HFFc6 (cell line): ENCODE measurements at regions not wholly inside any gene's neighbourhood (a gene's known extent, or its start where the extent isn't known, plus 50 kb on each side); places are given as distances from the start of the nearest gene placed in this dataset.

Experiments used
- DNase-seq: peaks from one replicate; pipeline ENCODE4 v3.0.0-alpha.2; 2018
- H3K27ac Mint-ChIP-seq: 2 replicates; pipeline ENCODE4 v1.8.0; 2020; ENCODE audit warnings: mild to moderate bottlenecking, mixed read lengths
- H3K27me3 Mint-ChIP-seq: 2 replicates; pipeline ENCODE4 v1.8.0; 2021; ENCODE audit warnings: mild to moderate bottlenecking, moderate library complexity, mixed read lengths; ENCODE audit not compliant: insufficient read depth
- H3K36me3 Mint-ChIP-seq: 2 replicates; pipeline ENCODE4 v1.8.0; 2021; ENCODE audit warnings: low read depth, mixed read lengths
- H3K4me1 Mint-ChIP-seq: 2 replicates; pipeline ENCODE4 v1.8.0; 2020; ENCODE audit warnings: low read depth, mixed read lengths
- H3K4me3 Mint-ChIP-seq: 2 replicates; pipeline ENCODE4 v1.8.0; 2020; ENCODE audit warnings: mild to moderate bottlenecking, moderate library complexity, mixed read lengths
- H3K9me3 Mint-ChIP-seq: 2 replicates; pipeline ENCODE4 v1.8.0; 2020; ENCODE audit warnings: mild to moderate bottlenecking, mixed read lengths
- TF ChIP-seq, protein P1 (sequence below): fragments of 200-600 bp; sonication (generic); IDR thresholded peaks from 2 replicates; pipeline ENCODE4 v1.5.0; 2021; ENCODE audit warnings: antibody characterized with exemption, mild to moderate bottlenecking

DNA sequence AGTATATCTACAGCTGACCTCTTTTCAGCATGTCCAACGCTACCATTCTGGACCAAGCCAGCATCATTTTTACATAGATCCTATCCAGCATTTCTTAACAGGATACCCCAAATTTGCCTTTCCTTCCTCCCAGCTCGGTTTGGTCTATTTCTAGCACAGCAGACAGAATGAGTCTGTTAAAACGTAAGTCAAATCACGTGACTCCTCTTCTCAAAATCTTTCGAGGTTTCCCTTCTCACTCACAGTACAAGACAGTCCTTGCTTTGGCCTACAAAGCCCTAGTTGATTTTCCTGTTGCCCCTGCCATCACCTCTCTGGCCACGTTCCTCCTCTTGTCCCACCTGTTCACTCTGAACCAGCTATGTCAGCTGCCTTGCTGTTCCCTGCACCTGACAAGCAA is 711.7 kb downstream of the SORCS3 start:
- Mint-ChIP-seq H3K36me3 (no peaks in the 10 kb centered on the region), H3K27me3 (no peaks in the 10 kb centered on the region; the same call in 1 of the 2 replicates), H3K4me3 (no peak overlapping the region), H3K9me3 (peaks cover 23% of the 10 kb centered on the region), H3K4me1 (no peaks in the 10 kb centered on the region), H3K27ac (no peak overlapping the region)
- TF ChIP-seq, protein P1, sequence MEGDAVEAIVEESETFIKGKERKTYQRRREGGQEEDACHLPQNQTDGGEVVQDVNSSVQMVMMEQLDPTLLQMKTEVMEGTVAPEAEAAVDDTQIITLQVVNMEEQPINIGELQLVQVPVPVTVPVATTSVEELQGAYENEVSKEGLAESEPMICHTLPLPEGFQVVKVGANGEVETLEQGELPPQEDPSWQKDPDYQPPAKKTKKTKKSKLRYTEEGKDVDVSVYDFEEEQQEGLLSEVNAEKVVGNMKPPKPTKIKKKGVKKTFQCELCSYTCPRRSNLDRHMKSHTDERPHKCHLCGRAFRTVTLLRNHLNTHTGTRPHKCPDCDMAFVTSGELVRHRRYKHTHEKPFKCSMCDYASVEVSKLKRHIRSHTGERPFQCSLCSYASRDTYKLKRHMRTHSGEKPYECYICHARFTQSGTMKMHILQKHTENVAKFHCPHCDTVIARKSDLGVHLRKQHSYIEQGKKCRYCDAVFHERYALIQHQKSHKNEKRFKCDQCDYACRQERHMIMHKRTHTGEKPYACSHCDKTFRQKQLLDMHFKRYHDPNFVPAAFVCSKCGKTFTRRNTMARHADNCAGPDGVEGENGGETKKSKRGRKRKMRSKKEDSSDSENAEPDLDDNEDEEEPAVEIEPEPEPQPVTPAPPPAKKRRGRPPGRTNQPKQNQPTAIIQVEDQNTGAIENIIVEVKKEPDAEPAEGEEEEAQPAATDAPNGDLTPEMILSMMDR: no peak
- no peak for DNase-seq

DNA sequence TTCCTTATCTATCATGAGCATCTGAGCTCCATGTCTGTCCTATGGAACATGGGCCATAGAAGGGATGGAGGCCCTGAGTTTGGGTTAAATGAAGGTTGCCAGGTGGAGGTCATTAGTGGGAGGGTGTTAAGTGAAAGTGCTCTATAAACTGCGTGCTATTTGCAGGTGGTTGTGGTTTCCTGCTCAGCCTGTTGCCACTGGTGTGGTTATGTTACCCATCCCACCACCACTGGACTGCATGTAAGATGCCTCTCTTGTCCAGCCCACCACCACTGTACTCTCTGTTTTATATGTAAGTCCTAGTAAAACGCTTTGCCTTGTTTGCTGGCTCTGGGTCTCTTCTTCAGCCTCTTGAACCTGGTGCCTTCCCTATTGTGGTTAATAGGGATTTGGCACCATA is 711.2 kb downstream of the SORCS3 start:
- no peak for DNase-seq
- Mint-ChIP-seq H3K4me1 (no peaks in the 10 kb centered on the region), H3K9me3 (peaks cover 23% of the 10 kb centered on the region), H3K27ac (no peak overlapping the region), H3K4me3 (no peak overlapping the region), H3K27me3 (no peaks in the 10 kb centered on the region; the same call in 1 of the 2 replicates), H3K36me3 (no peaks in the 10 kb centered on the region)
- TF ChIP-seq, protein P1: no peak

DNA sequence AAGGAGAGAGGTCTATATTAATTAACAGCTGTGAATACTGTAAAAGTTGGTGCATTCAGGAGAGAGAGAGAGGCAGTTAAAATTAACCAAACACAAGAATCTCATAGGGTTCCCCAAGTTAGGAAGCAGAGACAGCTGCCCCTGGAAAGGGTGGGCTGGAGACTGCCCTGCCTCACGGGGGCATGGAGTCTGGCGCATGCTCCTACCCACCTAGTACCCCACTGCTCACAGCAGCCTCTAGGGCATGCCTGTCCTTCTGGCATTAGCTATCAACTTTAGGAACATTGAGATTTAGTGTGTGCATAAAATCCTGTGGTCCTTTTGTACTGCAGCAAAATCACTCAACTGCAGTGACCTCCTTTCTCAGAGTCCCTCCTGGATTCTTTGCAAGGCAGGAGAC is 710.1 kb downstream of the SORCS3 start:
- peaks cover 18% of the 10 kb centered on the region for H3K9me3 Mint-ChIP-seq
- no peaks in the 10 kb centered on the region for H3K36me3 Mint-ChIP-seq
- H3K4me3 Mint-ChIP-seq: no peak overlapping the region
- TF ChIP-seq, protein P1: no peak
- no peaks in the 10 kb centered on the region for H3K4me1 Mint-ChIP-seq
- no peak for DNase-seq
- no peak overlapping the region for H3K27ac Mint-ChIP-seq
- no peaks in the 10 kb centered on the region; the same call in 1 of the 2 replicates for H3K27me3 Mint-ChIP-seq

DNA sequence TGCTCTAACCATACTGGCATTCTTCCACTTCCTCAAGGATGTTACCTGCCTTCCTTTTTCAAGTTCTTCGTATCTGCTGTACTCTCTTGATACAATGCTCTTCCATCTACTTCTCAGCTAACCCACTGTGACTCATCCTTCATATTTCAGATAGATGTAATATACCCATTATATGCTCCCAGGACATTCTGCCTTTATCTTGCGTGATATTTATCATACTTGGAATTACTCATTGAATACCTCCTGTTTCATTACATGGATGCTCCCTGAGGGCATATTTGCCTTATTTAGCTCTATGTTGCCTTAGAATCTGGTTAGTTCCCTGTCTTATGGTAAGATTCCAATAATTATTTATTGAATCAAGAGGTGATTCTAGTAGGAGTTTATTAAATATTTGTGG is 706.4 kb downstream of the SORCS3 start:
- no peaks in the 10 kb centered on the region for H3K4me1 Mint-ChIP-seq
- H3K27me3 Mint-ChIP-seq: no peaks in the 10 kb centered on the region
- TF ChIP-seq, protein P1: no peak
- H3K27ac Mint-ChIP-seq: no peak overlapping the region
- no peaks in the 10 kb centered on the region for H3K36me3 Mint-ChIP-seq
- peaks cover 19% of the 10 kb centered on the region for H3K9me3 Mint-ChIP-seq
- no peak for DNase-seq
- no peak overlapping the region for H3K4me3 Mint-ChIP-seq

DNA sequence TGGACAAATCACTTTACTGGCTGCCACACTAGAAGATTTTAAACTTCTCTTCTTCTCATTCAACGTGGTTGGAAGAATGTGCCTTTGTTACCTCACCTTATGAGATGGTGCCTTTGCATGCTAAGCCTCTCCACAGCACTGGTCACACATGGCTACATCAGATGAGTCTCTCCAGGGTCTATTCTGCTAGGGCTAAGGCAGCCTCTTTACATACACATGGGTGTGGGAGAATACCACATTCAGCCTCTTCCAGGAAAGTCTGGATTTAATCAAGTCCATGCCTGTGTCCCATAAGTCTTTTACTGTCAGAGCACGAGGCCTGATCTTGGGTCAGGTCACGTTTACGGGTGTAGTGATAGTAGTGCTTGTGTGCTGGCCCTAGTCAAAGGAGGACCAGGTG is 701.5 kb downstream of the SORCS3 start:
- TF ChIP-seq, protein P1: no peak
- Mint-ChIP-seq H3K9me3 (peaks cover 23% of the 10 kb centered on the region), H3K27ac (no peak overlapping the region), H3K36me3 (no peaks in the 10 kb centered on the region), H3K4me1 (no peaks in the 10 kb centered on the region), H3K27me3 (no peaks in the 10 kb centered on the region), H3K4me3 (no peak overlapping the region)
- DNase-seq: no peak

DNA sequence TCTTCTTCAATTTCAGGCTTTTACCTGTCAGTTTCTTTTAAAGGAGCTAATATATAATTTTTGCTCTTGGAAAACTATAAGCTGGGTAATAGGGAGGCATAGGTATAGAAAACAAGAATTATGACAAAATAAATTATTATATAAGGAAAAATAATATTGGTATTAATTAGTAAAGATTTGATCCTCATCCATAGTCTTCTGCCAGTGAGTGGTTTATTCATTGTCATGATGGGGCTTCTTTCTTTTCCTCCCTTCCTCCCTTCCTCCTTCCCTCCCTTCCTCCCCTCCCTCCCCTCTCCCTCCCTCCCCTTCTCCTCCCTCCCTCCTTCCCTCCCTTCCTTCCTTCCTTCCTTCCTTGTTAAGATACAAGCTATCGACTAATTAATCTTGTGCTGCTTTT is 698.6 kb downstream of the SORCS3 start:
- H3K27ac Mint-ChIP-seq: no peak overlapping the region
- TF ChIP-seq, protein P1: no peak
- H3K4me1 Mint-ChIP-seq: no peaks in the 10 kb centered on the region
- no peak for DNase-seq
- H3K9me3 Mint-ChIP-seq: peaks cover 37% of the 10 kb centered on the region
- no peak overlapping the region for H3K4me3 Mint-ChIP-seq
- H3K36me3 Mint-ChIP-seq: no peaks in the 10 kb centered on the region
- H3K27me3 Mint-ChIP-seq: no peaks in the 10 kb centered on the region
